Kidney capillary endothelial cell (primary cell): ENCODE measurements at regions not wholly inside any gene's neighbourhood (a gene's known extent, or its start where the extent isn't known, plus 50 kb on each side); places are given as distances from the start of the nearest gene placed in this dataset.

Experiments used
- DNase-seq: peaks from one replicate; pipeline ENCODE4 v3.0.0-alpha.2; 2018; ENCODE audit warnings: low spot score

DNA sequence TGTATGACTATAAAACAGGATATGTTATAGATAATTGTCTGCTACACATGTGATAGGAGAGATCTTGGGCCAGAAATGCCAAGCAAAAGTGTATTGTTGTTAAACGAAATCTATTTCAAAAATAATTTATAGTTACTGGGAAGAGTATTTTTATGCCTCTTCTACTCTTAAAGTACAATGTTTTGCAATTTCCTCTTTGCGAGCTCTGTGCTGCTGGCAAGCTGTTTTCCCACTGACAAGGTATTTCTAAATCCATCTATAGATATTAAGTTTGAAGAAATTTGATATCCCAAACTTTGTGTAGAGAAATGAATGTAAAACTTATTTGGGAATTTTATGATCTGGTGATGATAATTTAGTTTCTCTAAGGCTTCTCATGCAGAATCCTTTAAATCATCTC lies 63.3 kb upstream of the PTGFR start:
- DNase-seq, result no peak

DNA sequence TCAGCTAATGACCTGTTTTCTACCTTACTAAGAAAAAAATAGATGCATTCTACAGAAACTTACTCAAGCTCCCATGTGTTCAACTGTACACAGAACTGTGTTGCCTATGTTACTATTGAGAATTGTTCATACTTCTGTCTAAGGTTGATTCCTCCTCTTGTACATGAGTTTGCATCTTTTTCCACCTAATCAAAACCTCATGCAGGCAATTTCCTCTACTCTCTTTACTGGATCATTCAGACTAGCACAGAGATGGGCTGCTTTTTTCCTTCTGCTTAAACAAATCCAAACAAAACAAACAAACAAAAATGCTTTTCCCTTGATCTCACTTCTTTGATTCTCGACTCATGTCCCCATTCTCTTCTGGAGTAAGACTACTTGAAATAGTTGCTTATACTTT lies 58.8 kb upstream of the PTGFR start:
- no peak for DNase-seq

DNA sequence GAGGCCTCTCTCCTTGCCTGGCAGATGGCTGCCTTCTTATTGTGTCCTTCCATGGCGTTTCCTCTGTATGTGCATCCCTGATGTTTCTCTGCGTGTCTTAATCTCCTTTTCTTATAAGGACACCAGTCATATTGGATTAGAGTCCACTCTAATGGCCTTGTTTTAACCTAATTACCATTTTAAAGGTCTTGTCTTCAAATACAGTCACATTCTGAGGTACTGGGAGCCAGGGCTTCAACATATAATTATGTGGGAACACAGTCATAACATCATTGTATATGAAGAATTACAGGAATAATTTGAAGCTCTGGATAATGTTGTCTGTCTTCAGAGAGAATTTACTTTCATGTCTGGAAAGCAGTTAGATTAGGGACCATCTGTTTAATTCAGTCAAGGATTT lies 56.4 kb upstream of the PTGFR start:
- no peak for DNase-seq

DNA sequence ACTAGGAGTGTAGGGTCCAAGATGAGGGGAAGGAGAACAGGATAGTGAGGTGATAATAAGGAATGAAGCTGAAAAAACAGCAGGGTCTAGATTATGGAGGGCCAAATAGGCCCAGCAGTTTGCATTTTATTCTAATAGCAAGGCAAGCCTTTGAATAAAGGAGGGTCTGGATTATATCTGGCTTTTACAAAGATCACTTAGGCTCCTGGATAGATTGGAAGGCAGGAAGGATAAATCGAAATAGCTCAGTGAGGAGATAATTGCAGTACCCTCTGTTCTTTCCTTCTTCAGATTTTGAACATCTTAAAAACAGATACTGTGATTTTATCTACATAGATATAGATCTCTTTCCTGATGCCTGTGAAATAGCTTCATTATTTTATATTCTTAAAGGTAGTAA lies 53.8 kb upstream of the PTGFR start:
- DNase-seq, result no peak

DNA sequence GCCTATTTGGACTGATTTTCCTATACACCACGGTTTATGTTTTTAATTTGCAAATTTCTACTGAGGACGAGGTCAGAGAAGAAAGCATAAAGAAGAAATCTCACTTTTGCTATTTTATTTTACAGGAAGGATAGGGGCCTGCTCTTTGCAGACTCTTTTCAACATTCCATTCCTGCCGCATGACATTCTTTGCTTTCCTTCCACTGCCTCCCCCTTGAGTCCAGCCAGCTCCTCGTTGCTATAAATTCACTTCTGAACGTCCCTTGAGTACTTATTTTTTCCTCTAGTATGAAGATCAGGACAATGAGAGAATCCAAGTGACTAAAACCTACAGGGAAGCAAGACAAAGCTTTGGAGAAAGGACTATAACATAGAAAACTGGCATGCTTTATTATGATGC lies 53.4 kb upstream of the PTGFR start:
- DNase-seq, result no peak

DNA sequence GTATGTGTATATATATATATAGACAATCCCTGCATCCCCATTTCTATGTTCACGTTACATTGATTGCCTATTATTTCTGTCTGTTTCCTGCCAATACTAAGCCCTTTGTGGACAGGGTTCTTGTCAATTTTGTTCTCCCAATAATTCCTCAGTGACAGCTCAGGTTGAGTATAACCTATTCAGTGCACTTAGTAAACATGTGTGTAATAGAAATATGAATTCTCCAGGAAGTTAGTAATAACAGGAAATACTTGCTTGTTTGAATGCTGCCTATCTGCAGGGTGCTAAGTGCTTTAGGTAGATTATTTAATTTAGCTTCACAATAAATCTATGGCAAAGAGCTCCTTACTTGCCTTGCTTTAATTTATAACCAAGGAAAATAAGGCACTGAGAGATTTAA lies 52.8 kb upstream of the PTGFR start:
- no peak for DNase-seq

DNA sequence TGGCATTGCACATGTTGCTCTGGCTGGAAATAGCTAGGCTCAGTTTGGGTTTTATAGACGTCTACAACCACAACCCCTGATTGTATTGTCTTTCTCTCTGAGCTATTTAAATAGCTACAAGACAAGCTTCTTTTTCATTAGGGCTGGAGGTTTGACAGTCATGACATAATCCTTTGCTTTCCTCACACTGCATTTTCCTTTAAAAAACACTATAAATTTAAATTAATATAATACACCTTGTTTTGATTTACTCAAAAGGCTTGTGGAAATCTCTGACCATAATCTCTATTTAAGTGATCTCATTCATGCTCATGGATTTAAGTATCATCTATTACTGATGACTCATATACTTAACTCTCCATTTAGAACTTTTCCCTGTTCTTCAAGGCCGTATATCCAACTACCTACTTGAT lies 50.4 kb upstream of the PTGFR start:
- no peak for DNase-seq
